Suprapubic skin (tissue), 4 donors: ENCODE measurements at regions not wholly inside any gene's neighbourhood (a gene's known extent, or its start where the extent isn't known, plus 50 kb on each side); places are given as distances from the start of the nearest gene placed in this dataset.

Source experiments
- DNase-seq, 2 donors: peaks; one replicate each; pipeline ENCODE4 v3.0.0-alpha.2; 2019; ENCODE audit warnings: low spot score in 2 of 2
- H3K27ac ChIP-seq: fragments of 200-600 bp; sonication (generic); one replicate; pipeline ENCODE4 v1.5.1; 2019
- H3K27me3 ChIP-seq: fragments of 200-600 bp; sonication (generic); one replicate; pipeline ENCODE4 v1.5.1; 2019
- H3K36me3 ChIP-seq: fragments of 200-600 bp; sonication (generic); one replicate; pipeline ENCODE4 v1.5.1; 2019
- H3K4me1 ChIP-seq: fragments of 200-600 bp; sonication (generic); one replicate; pipeline ENCODE4 v1.5.1; 2019
- H3K4me3 ChIP-seq: fragments of 200-600 bp; sonication (generic); one replicate; pipeline ENCODE4 v1.5.1; 2019; ENCODE audit warnings: mild to moderate bottlenecking
- H3K9me3 ChIP-seq: fragments of 200-600 bp; sonication (generic); one replicate; pipeline ENCODE4 v1.5.1; 2019
- EP300 ChIP-seq: sonication (generic); formaldehyde crosslinking; IDR thresholded peaks from one replicate; pipeline ENCODE4 v1.6.1; 2017; ENCODE audit warnings: antibody characterized with exemption
- POLR2A ChIP-seq, 2 donors: fragments of 450-650 bp; IDR thresholded peaks; one replicate each; pipeline ENCODE4 v1.6.1; 2017; ENCODE audit warnings: antibody characterized with exemption in 2 of 2, mild to moderate bottlenecking in 2 of 2, moderate library complexity in 2 of 2
- POLR2AphosphoS5 ChIP-seq, 3 donors: sonication (generic); formaldehyde crosslinking; IDR thresholded peaks; one replicate each; pipeline ENCODE4 v1.6.1; 2017; ENCODE audit warnings: antibody characterized with exemption in 3 of 3
- WGBS: methylation state at CpG from one replicate; pipeline ENCODE4 v1.1.5; 2018; 5-methylcytosine and 5-hydroxymethylcytosine counted together
- TF ChIP-seq, protein P1 (sequence below), 2 donors: fragments of 200-600 bp in 1 of 2; fragments of 450-650 bp in 1 of 2; sonication (generic) in 1 of 2; IDR thresholded peaks; one replicate each; pipeline ENCODE4 v1.5.1; 2016 to 2019; ENCODE audit warnings: antibody characterized with exemption in 2 of 2, mild to moderate bottlenecking in 1 of 2, moderate library complexity in 1 of 2

DNA sequence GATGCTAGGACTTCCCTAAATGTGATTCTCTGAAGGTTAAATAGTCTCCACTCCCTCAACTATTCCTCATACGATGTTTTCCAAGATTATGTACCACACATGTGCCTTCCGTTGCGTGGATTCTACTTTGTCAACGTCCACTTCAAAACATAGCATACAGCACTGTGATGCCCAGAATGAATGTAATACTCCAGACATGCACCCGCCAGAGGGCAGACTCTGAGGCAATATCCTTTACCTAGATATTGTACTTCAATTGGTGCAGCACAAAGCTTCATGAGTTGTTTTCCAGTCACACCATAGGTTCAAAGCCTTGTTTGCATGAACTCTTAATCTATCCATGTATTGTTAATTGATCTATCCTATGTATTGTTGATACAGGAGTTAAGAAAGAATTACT, 201.0 kb upstream of the NABP1 start:
- Histone ChIP-seq H3K27me3 (no peaks in the 10 kb centered on the region), H3K36me3 (no peaks in the 10 kb centered on the region), H3K9me3 (peaks cover 3% of the 10 kb centered on the region), H3K4me1 (peaks cover 21% of the 10 kb centered on the region), H3K4me3 (no peak overlapping the region), H3K27ac (no peak overlapping the region)
- over 99% methylated on average over 5 of the region's 5 CpGs for WGBS
- no peak for DNase-seq
- TF ChIP-seq POLR2A (IDR thresholded peaks at IDR 0.05) (no peak), EP300 (no peak), POLR2AphosphoS5 (IDR thresholded peaks at IDR 0.05) (no peak)
- TF ChIP-seq, protein P1, sequence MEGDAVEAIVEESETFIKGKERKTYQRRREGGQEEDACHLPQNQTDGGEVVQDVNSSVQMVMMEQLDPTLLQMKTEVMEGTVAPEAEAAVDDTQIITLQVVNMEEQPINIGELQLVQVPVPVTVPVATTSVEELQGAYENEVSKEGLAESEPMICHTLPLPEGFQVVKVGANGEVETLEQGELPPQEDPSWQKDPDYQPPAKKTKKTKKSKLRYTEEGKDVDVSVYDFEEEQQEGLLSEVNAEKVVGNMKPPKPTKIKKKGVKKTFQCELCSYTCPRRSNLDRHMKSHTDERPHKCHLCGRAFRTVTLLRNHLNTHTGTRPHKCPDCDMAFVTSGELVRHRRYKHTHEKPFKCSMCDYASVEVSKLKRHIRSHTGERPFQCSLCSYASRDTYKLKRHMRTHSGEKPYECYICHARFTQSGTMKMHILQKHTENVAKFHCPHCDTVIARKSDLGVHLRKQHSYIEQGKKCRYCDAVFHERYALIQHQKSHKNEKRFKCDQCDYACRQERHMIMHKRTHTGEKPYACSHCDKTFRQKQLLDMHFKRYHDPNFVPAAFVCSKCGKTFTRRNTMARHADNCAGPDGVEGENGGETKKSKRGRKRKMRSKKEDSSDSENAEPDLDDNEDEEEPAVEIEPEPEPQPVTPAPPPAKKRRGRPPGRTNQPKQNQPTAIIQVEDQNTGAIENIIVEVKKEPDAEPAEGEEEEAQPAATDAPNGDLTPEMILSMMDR (IDR thresholded peaks at IDR 0.05): no peak

DNA sequence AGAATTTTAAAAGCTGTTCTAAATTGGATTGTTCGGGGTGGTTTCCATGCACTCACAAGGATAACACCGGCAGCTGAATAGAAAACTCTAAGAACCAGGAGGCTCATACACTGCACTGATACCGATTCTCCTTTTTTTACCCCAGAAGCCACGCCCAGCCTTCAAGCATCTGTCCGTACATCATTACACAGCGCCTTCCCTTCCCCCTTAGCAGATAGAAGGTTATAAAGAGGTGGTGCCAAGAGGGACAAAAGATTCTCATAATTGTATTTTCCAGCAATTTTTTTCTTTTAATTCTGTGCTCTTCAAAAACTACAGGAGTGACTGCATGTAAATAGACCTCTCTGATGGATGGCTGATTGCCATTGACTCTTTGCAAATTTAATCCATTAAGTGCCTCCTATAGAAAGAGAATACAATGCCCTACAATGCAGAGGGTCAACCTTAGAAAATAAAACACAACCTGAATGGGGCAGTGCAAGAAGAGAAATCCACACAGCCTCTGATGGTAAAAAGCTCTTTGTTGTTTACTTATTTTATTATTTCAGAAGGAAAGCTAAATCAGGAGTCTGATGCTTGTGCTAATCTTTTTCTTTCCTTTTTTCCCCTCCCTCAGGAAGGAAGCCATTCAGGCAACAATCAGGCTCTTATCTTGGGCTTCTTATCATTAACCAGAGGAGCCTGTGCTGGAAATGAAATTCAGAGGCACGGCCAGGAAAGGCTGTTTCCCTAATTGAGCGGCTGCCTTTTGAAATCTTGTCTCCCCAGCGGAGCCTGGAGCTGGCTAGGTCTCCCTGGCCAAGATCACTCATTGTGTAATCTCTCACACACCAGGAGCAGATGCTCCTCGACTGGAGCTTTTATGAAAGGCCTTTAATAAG, 198.9 kb upstream of the NABP1 start:
- TF ChIP-seq EP300: no peak
- TF ChIP-seq POLR2AphosphoS5 (IDR thresholded peaks at IDR 0.05): no peak
- TF ChIP-seq POLR2A (IDR thresholded peaks at IDR 0.05): no peak
- TF ChIP-seq, protein P1 (IDR thresholded peaks at IDR 0.05): no peak
- WGBS: 33% methylated on average over 10 of the region's 10 CpGs
- DNase-seq: peak in 1 of 2 donors; percentile 66
- no peak overlapping the region for H3K4me3 ChIP-seq
- H3K4me1 ChIP-seq: peaks cover 20% of the 10 kb centered on the region
- no peak overlapping the region for H3K27ac ChIP-seq
- no peaks in the 10 kb centered on the region for H3K36me3 ChIP-seq
- no peaks in the 10 kb centered on the region for H3K27me3 ChIP-seq
- H3K9me3 ChIP-seq: peaks cover 6% of the 10 kb centered on the region

DNA sequence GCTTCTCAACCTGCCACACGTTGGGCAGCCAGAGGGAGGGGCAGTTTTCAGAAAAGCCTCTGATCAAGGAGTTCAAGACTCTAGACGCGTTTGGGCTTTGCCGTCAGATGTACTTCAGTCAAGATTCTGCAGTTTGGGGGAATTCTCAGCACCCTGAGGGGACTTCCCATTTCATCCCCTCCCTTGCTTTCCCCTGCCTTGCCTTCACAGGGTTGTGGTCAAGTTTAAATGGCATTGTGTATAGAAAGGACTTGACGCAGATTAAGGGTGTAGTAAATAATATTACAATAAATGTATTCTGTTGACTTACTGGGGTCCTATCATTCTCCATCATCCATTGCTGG, 198.3 kb upstream of the NABP1 start:
- Histone ChIP-seq H3K4me1 (peaks cover 14% of the 10 kb centered on the region), H3K4me3 (no peak overlapping the region), H3K27me3 (no peaks in the 10 kb centered on the region), H3K27ac (no peak overlapping the region), H3K36me3 (no peaks in the 10 kb centered on the region), H3K9me3 (peaks cover 6% of the 10 kb centered on the region)
- WGBS: 62% methylated on average over 1 of the region's 5 CpGs
- TF ChIP-seq POLR2A (IDR thresholded peaks at IDR 0.05) (no peak), POLR2AphosphoS5 (IDR thresholded peaks at IDR 0.05) (no peak), EP300 (no peak)
- TF ChIP-seq, protein P1 (IDR thresholded peaks at IDR 0.05): no peak
- DNase-seq: no peak

DNA sequence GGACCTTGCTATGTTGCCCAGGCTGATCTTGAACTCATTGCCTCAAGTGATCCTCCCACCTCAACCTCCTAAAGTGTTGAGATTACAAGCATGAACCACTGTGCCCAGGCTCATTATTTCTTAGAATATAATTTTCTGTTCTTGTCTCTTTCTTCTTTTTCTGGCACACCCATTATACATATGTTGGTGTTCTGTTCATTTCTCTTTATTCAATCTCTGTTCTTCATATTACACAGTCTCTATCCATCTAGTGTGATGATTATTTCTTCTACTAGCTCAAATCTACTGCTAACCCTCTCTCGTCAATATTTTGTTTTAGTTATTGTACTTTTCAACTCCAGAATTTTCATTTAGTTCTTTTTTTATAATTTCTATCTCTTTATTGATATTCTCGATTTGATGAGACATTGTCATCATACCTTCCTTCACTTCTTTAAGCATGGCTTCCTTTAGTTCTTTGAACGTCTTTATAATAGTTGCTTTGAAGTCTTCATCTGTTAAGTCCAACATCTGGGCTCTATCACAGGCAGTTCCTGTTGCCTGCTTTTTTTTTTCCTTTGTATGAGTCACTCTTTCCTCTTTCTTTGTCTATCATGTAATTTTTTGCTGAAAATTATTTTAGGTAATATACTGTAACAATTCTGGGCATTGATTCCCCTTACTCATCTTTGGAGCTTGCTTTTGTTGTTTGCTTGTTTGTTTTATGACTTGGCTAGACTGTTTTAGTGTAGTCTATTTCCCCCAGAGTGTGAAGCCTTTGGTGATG, 196.4 kb upstream of the NABP1 start:
- 85% methylated on average over 3 of the region's 3 CpGs for WGBS
- H3K4me1 ChIP-seq: peaks cover 12% of the 10 kb centered on the region
- H3K27me3 ChIP-seq: no peaks in the 10 kb centered on the region
- no peaks in the 10 kb centered on the region for H3K36me3 ChIP-seq
- no peak for DNase-seq
- TF ChIP-seq, protein P1 (IDR thresholded peaks at IDR 0.05): no peak
- TF ChIP-seq POLR2A (IDR thresholded peaks at IDR 0.05) (no peak), POLR2AphosphoS5 (IDR thresholded peaks at IDR 0.05) (no peak), EP300 (no peak)
- no peak overlapping the region for H3K4me3 ChIP-seq
- H3K27ac ChIP-seq: no peak overlapping the region
- peaks cover 6% of the 10 kb centered on the region for H3K9me3 ChIP-seq

DNA sequence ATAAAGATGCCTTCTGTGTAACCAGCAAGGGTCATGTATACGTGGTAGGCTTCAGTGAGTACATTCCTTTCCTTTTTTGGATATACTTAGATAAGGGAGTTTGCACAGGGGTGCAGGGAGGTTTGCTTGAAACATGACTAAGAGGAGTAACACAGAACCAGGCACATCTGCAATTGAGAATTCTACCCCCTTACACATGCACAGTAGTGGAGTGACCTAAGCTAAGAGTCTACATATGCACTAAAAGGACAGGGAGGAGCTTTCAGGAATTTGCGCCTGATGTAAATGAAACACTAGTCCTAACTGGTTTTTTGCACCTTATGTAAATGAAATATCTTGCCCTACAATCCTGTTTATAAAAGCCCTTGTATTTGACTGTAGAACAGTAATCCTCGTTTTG, 194.8 kb upstream of the NABP1 start:
- Histone ChIP-seq H3K27me3 (no peaks in the 10 kb centered on the region), H3K4me3 (no peak overlapping the region), H3K4me1 (peaks cover 12% of the 10 kb centered on the region), H3K36me3 (no peaks in the 10 kb centered on the region), H3K9me3 (peaks cover 6% of the 10 kb centered on the region), H3K27ac (no peak overlapping the region)
- TF ChIP-seq EP300 (no peak), POLR2AphosphoS5 (IDR thresholded peaks at IDR 0.05) (no peak), POLR2A (IDR thresholded peaks at IDR 0.05) (no peak)
- TF ChIP-seq, protein P1 (IDR thresholded peaks at IDR 0.05): no peak
- no peak for DNase-seq
- 69% methylated on average over 3 of the region's 3 CpGs for WGBS
